NCI-H1048 (cell line): ENCODE measurements at regions not wholly inside any gene's neighbourhood (a gene's known extent, or its start where the extent isn't known, plus 50 kb on each side); places are given as distances from the start of the nearest gene placed in this dataset.
"Not testable (repeated sequence)": the region's sequence is repeated elsewhere in the genome, so short reads cannot be mapped to it uniquely, and the experiment has no call there.

Experiments used
- DNase-seq: peaks from one replicate; lab custom pipeline; 2025; lab: John Stamatoyannopoulos, UW

DNA sequence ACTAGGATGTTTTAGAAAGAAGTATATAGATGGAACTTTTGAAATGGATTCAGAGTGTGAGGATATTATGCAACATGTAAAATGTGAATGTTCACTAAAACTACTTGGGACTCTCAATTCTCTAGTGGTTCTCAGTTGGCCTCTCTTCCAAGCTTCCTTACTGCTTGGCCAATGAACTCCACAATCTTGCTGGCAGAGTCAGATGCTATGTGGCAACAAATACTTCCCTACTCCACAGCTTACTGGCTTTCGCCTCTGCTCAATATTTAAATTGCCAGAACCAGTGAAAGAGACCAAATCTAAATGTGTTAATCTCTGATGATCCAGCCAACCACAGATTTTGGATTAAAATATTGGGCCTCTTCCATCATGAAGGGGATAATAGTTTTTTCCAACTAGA is 138.4 kb downstream of the HTR1B start:
- DNase-seq, result no peak

DNA sequence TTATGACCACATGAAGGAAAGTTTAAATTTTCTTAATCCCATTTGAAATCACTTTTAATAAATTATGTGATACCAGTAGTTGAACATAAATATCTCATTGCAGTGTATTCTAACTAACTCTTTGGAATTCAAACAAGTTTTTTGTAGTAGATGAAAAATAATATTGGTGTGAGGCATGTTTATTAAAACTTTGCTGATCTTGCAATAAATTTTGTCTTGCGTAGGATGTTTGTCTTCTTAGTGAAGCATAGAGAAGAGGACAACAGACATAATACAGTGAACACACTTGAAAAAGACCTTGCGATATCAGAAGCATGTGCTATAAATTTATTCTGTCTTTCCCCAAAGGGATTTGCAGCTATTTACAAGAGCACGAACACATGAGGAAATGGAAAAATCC is 140.7 kb downstream of the HTR1B start:
- DNase-seq, result no peak

DNA sequence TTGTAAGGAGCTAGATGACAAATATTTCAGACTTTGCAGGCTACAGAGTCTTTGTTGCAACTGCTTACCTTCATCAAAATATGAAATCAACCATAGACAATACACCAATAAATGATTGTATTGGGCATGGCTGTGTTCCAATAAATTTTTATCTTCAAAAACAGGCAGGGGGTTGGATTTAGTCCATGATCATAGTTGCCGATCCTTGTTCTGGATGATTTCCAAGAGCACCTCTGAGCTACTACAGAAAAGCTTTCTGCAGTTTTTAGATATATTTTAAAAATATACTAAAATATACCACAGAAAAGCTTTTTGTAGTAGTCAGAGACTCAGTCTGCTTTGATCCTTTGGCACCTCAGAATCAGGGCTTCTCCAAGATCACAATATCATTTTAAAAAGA is 145.0 kb downstream of the HTR1B start:
- DNase-seq, result no peak

DNA sequence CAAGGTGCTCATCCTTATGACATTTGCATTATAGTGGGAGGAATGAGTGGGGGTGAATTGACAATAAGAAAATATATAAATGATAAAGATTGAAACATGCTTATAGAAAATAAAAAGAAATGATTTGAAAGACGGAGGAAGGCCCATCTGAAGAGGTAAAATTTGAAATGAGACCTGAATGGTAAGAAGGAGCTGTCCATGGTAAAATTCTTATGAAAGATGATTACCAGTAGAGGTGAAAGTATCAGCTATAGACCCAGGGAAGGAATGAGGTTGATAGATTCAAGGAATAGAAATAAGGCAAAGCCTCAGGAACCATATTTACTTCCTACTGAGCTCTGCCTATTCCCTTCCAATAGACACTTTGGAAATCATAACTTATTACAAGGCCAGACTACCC is 149.7 kb downstream of the HTR1B start:
- no peak for DNase-seq

DNA sequence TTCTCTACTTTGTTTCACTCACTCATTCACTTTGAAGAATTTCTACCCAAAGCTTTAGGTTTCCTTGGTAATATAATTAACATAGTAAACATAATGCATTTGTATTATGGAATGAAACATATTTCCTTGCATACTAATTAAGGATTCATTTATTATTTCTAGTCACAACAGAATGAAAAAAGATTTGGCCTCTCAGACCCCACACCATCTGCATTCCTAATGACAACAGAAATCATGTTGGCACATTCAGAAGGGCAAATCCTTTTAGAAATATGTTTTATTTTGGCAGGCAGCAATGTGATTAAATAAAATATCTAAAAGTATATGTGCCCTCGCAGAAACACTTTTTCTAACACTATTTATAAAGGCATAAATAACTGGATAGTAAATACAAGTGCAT is 163.4 kb downstream of the HTR1B start:
- DNase-seq, result no peak

DNA sequence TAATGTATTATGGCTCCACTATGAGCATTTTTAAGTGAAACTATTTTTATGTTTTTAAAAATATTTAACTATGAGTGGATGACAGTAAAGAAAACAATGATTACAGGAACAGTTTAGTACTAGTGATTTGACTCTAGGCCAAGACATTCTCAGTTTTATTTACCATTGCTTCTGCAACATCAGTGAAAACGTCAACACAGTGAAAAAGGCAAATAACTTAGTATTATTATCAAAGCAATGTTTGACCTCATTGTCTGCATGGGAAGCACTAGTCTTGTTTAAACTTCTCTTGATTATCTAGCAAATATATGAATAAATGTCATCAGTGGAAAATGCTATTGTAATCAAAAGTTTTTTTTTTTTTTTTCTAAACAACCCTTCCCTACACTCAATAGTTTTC is 165.0 kb downstream of the HTR1B start:
- DNase-seq, result no peak

DNA sequence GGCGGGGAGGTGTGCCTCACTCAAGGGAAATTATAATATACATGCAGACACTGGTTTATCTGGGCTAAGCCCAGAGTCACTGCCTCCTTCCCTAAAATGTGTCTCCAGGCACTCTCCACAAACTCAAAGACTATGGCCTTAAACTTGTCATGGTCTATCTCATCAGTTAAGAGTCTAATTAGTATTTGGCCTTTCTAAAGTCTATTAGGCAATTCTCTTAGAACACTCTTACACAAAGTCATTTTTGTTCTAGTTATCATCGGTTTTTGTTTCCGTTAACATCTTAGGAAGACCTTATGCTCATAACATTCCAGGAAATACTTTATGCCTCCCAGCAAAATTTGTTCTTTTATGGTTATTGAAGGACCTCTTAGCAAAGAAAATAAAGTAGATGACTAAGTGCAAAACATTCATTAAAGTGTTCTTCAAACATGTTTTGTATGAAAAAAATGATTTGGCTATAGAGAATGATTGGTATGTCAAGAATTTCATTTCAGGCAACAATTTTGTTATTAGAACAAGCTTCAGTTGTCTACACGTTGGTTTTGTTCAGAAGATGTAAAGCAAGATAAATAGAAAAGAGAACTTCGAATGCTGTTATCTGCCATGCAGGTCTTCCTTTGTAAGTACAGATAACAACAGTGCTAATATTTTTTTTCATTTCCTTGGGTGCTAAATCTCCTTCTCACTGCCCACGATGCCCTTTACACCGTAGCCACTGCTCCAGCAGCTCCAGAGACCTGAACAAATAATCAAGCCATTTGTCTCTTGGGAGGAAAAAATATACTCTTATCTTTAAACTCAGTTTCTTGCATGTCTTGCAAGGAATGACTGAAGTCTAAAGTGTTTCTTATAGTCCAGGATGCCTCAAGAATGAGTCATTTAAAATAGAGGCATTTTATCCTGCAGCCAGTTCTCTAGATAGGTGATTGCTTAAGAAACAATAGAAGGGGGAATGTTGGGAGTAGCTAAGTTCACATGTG is 170.4 kb downstream of the HTR1B start:
- DNase-seq, result peak; percentile 6

DNA sequence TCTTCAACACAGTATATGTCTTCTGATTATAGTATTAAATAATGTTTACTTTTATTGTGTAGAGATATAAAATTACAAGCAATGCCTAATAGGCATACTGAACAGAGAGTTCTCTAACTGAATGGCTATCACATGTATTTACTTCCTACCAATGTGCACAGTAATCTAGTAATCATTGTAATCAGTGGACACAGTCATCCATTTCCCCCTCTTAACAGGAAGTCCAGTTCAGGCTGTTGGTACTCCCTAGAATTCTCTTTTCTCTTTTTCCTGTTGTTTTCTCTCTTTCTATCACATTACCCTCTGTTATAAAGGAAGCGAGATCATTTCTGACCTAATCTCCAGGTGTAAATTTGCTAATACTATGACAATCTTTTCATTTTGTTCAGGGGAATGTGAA is 172.5 kb downstream of the HTR1B start:
- DNase-seq, result no peak

DNA sequence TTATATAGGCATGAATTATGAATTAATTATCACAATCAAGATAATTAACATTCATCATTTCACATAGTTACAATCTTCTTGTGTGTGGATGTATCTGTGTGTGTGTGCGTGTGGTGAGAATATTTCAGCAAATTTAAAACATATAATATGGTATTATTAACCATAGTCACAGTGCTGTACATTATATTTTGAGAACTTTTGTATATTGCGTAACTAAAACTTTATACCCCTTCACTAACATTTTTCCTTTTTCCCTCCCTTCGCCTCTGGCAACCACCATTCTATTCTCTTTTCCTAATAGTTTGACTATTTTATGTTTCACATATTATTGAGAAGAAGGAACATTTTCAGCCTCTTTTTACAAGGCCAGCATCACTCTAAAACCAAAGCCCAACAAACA is 176.8 kb downstream of the HTR1B start:
- DNase-seq, result no peak

DNA sequence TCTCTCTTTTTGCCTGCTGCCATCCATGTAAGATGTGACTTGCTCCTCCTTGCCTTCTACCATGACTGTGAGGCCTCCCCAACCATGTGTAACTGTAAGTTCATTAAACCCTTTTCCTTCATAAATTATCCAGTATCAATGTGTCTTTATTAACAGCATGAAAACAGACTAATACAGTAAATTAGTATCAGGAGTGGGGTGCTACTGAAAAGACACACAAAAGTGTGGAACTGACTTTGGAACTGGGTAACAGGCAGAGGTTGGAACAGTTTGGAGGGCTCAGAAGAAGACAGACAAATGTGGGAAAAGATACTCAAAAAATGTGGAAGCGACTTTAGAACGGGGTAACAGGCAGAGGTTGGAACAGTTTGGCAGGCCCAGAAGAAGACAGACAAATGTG is 189.4 kb downstream of the HTR1B start:
- DNase-seq, result no peak

DNA sequence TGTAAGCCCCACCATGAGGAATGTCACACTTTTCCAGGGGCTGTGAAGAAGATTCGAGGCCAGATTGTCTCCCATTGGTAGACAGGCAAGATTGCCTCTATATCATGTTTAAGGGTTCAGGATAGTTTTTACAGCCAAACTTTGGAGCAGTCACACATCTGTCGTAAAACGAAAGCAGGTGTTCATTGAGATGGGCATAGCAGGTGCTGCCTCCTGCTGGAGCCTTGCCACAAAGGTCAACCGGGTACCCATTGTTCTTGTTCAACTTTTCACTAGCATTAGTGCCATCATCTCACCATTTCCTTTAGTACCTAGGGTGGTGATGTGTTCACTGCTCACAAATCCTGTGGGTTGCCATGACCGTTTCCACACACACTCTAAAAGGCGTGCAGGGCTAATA is 198.3 kb downstream of the HTR1B start:
- no peak for DNase-seq

DNA sequence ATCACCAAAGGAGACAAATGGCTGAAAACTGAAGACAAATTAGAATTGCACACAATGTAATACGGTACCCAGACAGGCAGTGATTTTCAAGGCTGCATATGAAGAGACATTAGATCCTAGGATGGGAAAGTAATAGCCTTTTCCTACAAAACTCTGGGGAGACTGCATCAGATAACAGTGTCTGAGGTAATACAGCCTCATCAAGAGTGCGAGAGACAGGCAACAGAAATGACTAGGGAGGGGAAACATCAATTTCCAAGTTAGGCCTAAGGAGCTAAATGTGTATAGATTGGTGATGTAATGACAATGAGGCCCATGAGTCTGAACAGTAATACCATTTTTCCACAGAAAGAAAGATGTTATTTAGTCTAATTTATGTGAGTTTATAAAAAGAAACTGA is 200.3 kb downstream of the HTR1B start:
- no peak for DNase-seq

DNA sequence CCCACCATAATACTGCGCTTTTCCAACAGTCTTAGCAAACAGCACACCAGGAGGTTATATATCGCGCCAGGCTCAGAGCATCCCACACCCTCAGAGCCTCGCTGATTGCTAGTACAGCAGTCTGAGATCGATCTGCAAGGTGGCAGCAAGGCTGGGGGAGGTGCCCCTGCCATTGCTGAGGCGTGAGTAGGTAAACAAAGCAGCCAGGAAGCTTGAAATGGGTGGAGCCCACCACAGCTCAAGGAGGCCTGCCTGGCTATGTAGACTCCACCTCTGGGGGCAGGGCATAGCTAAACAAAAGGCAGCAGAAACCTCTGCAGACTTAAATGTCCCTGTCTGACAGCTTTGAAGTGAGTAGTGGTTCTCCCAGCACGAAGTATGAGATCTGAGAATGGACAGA is 211.5 kb downstream of the HTR1B start:
- not testable (repeated sequence) for DNase-seq

DNA sequence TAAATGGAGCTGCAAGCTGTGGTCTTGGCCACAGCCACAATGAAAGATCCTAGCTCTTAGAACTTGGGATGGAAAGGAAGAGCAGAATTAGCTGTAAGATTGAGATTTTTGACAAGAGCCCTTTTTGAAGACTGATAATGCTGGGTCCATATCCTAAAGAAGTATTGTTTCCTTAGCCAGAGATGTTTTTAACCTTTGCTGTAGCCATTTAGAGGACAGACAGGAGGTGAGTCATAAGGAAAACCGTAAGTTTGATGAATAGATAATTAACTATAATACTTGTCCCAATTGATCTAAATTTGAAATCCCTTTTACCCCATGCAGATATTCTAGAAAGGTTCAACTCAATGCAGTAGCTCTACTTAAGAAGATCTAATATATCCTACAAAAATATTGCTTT is 213.7 kb downstream of the HTR1B start:
- DNase-seq, result no peak

DNA sequence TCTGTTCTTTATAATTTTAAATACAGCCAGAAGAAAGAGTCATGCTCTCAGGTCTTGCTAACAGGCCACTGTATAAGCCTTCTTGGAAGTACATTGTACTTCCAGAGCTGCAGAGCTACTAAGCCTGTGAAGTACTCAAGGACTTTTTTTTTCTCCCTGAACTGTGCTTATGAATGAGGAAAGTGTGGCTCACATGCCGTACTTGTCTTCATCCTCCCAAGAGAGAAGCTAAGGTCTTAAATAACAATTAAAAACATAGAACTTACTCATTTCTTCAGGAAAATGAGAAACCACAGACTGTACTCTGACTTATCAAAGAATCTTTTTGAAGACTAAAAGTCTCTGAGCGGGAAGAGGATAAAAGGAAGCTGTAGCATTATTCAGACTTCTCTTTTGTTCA is 218.3 kb downstream of the HTR1B start:
- DNase-seq, result no peak

DNA sequence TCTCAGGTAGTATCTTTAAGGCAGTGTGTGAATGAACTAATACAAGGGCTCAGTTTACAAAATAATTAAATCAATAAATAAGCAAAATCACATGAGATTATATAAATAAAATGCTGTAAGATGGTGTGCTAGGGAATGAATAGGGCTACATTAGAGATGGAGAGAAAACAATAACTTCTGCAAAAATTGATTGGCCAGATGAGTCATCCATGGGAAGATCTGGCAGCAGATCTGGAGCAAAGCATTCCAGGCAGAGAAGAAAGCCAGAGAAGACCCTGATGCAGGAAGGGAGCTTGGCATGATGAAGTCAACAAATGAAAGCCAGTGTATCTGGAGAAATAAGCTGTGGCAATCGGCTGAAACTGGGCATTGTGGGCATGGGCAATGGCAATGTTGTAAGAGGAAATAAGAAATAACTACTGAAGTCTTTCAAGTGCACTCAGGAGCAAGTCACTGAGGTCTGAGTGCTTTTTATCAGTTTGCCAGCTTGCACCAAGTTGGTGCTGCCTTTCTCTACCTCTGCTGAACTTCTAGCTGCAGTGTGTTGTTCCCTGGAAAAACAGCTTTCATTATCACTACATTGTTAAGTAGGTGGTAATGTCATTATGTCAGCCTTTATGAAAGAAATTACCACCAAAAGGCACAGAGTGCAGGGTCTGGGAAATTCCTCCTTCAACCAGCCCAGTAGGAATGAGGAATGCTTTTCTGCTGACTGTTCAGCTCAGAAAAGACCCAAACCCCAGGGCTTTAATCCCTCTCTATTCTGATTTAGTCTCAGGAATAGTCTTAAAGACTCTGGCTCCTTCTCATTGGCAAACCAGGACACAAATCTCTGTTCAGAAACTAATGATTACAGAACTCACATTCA is 231.6 kb downstream of the HTR1B start:
- no peak for DNase-seq

DNA sequence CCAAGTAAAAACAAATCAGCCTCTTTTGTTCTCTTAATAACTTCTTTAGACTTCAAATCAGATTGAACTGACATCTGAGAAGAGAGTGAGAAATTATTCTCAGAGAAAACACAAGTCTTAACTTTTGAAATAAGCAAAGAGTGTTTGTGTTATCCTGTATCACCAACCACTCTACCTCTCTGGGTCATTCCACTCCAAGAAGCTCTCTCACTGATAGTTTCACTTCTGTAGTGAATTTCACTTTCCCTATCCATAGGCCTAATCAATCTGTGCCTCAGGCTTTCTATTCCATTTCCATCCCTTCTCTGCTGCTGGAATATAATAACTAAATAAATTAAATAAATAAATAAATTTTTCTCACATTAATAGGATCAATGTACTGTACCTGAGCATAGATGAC is 235.0 kb downstream of the HTR1B start:
- no peak for DNase-seq

DNA sequence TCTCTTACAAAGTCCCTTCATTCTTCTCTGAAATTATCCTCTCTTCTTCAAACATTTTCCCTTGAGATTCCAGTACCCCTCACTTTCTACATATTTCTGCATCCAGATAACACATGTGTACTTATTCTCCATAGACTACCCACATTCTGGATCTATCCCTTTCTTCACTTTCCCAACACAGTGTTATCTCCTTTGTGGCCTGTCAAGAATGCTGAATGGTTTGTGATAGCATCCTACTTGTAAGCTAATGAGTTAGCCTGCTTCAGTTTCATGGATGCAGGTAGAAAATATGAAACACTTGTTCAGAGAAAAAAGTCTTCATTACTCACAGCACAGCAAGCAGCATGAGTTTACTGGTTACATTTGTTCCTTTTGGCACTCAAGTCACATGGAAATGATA is 245.4 kb downstream of the HTR1B start:
- DNase-seq, result no peak

DNA sequence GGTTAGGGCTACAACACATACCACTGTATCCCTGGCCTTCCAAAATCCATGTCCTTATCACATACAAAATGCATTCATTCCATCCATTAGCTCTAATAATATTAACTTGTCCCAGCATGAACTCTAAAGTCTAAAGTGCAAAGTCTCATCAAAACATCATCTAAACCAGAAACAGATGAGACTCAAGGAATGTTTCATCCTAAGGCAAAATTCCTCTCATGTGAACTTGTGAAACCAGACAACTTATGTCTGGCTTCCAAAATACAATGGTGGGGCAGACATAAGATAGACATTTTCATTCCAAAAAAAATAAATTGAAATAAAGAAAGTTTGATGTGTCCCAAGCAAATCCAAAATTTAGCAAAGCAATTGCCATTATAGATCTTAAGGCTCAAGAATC is 257.4 kb downstream of the HTR1B start:
- no peak for DNase-seq

DNA sequence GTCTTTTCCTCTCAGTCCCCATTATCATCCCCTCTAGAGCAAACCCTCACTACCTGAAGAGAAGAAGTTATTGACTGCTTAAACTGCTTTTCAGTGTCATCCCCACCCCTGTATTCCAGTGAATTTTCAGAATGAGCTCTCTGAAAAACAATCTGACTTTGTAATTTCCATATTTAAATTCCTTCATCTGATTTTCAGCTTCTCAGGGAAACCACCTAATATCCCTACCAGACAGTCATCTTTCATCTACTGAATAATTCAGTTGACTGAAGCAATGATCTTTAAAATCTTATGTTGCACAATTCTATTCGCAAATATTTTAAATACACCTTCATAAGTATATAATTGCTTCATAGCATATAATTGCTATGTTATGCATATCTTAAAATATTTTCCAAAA is 258.7 kb downstream of the HTR1B start:
- DNase-seq, result no peak

DNA sequence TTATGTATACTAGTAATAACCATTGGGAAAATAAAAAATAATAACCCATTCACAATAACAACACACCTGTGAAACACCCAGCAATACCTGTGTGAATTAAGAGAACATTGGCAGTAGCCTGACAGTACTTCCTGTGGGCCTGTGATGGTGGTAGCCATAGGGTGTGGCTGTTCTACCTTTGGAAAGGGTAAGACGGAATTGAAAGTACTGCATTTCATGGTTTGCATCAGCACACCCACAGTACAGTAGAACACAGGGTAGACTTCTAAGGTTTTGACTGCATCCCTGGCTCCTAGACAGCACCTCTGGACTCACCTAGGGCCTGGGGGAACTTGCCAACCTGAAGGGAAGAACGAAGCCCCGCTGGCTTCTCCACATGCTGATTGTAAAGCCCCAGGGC is 279.8 kb downstream of the HTR1B start:
- no peak for DNase-seq

DNA sequence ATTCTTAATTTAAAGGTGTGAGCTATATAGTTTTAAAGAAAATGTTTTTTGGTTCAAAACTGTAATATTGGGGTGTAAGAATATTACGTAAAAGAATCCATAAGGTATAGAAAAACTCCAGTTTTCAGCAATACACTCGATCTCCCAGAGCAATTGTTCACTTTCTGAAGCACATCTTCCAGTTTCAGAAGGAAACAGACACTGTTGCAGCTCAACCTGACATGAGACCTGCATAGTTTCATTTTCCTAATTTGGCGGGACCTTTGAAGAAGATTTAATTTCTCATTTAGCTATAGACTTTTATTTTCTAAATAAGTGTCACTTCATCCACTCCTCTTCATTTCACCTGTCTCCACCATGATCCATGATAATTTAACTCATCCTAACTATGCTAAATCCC is 281.5 kb downstream of the HTR1B start:
- no peak for DNase-seq

DNA sequence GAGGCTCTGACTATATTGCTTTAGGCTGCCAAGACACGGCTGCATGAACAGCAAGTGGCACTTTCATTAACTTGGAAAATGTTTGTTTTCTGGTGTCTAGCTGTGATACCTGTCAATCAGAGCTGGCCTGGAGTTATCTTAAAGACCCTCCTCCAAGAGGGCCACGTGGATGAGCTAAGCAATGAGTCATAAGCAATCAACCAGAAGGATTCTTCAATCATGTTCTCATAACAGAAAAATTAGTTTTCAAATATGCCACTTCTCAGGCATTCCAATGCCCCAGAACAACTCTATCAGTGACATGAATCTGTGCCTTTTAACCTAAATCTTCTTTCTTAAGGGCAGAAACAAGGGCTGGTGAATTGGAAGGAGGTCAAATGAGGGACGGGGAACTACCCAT is 283.0 kb downstream of the HTR1B start:
- DNase-seq, result no peak
